Mesendoderm (in vitro differentiated cells): ENCODE measurements at regions not wholly inside any gene's neighbourhood (a gene's known extent, or its start where the extent isn't known, plus 50 kb on each side); places are given as distances from the start of the nearest gene placed in this dataset.

Source experiments
- DNase-seq: peaks from one replicate; pipeline ENCODE4 v3.0.0; 2013
- H2AK5ac ChIP-seq: 2 replicates; pipeline ENCODE4 v1.6.1; 2013; ENCODE audit warnings: low read length, inconsistent platforms
- H2BK120ac ChIP-seq: 2 replicates; pipeline ENCODE4 v1.6.1; 2013; ENCODE audit warnings: low read depth, mild to moderate bottlenecking, low read length, moderate library complexity, mixed read lengths
- H2BK15ac ChIP-seq: replicated peaks from 2 replicates; pipeline ENCODE4 v1.6.1; 2013; ENCODE audit warnings: low read depth, mild to moderate bottlenecking, moderate library complexity
- H2BK5ac ChIP-seq: 2 replicates; pipeline ENCODE4 v1.6.1; 2013; ENCODE audit warnings: low read length, inconsistent platforms
- H3K18ac ChIP-seq: 2 replicates; pipeline ENCODE4 v1.6.1; 2013; ENCODE audit warnings: mild to moderate bottlenecking, low read length, mixed read lengths
- H3K23ac ChIP-seq: one replicate; pipeline ENCODE4 v1.6.1; 2013; ENCODE audit warnings: low read length
- H3K27ac ChIP-seq: 2 replicates; pipeline ENCODE4 v1.5.1; 2013; ENCODE audit warnings: low read depth, mild to moderate bottlenecking, inconsistent platforms, low read length, moderate library complexity
- H3K27me3 ChIP-seq: 2 replicates; pipeline ENCODE4 v1.6.1; 2013; ENCODE audit warnings: low read length, control low read depth, mild to moderate bottlenecking, inconsistent platforms; ENCODE audit not compliant: insufficient read depth, poor library complexity
- H3K36me3 ChIP-seq: 2 replicates; pipeline ENCODE4 v1.6.1; 2013; ENCODE audit warnings: low read length, inconsistent platforms; ENCODE audit not compliant: control insufficient read depth, insufficient read depth
- H3K4ac ChIP-seq: one replicate; pipeline ENCODE4 v1.6.1; 2013; ENCODE audit warnings: low read depth, mild to moderate bottlenecking, low read length, moderate library complexity
- H3K4me1 ChIP-seq: 2 replicates; pipeline ENCODE4 v1.6.1; 2013; ENCODE audit warnings: low read depth, low read length, inconsistent platforms; ENCODE audit not compliant: control insufficient read depth
- H3K4me2 ChIP-seq: 2 replicates; pipeline ENCODE4 v1.6.1; 2013; ENCODE audit warnings: low read length
- H3K4me3 ChIP-seq: 2 replicates; pipeline ENCODE4 v1.5.1; 2013; ENCODE audit warnings: mild to moderate bottlenecking, low read length
- H3K56ac ChIP-seq: one replicate; pipeline ENCODE4 v1.6.1; 2013; ENCODE audit warnings: low read length
- H3K79me1 ChIP-seq: 2 replicates; pipeline ENCODE4 v1.6.1; 2013; ENCODE audit warnings: low read length, inconsistent platforms
- H3K79me2 ChIP-seq: 2 replicates; pipeline ENCODE4 v1.6.1; 2013; ENCODE audit warnings: mild to moderate bottlenecking, low read length; ENCODE audit not compliant: control insufficient read depth, insufficient read depth
- H3K9ac ChIP-seq: 2 replicates; pipeline ENCODE4 v1.6.1; 2013; ENCODE audit warnings: low read length, inconsistent platforms
- H4K5ac ChIP-seq: one replicate; pipeline ENCODE4 v1.6.1; 2013; ENCODE audit warnings: low read length
- H4K8ac ChIP-seq: one replicate; pipeline ENCODE4 v1.6.1; 2013; ENCODE audit warnings: low read depth, mild to moderate bottlenecking, control low read depth, low read length, moderate library complexity
- WGBS: extraction: QIAGEN DNeasy Blood & Tissue Kit; methylation state at CpG from one replicate; pipeline ENCODE4 v1.1.7; 2013; ENCODE audit warnings: low lambda C conversion rate, missing lambda C conversion rate; ENCODE audit not compliant: insufficient coverage; ENCODE audit errors: extremely low coverage; 5-methylcytosine and 5-hydroxymethylcytosine counted together

GRCh38 chr2:226020956-226021355, 621.4 kb downstream of the NYAP2 start:
- Histone ChIP-seq H3K27me3 (no peaks in the 10 kb centered on the region), H3K4me1 (no peaks in the 10 kb centered on the region), H3K56ac (no peak overlapping the region), H3K18ac (no peak overlapping the region), H3K4ac (no peak overlapping the region), H4K8ac (no peak overlapping the region), H2AK5ac (no peak overlapping the region), H3K79me1 (no peaks in the 10 kb centered on the region), H3K23ac (no peak overlapping the region), H3K79me2 (no peaks in the 10 kb centered on the region), H3K27ac (no peak overlapping the region), H2BK120ac (no peak overlapping the region), H3K9ac (no peak overlapping the region), H3K4me3 (no peak overlapping the region), H2BK5ac (no peak overlapping the region), H4K5ac (no peak overlapping the region), H3K36me3 (no peaks in the 10 kb centered on the region), H2BK15ac (no peak overlapping the region), H3K4me2 (no peak overlapping the region)
- DNase-seq = no peak
- WGBS = no CpG with 5 or more reads among the region's 1 CpG

GRCh38 chr2:226020176-226020575, 620.7 kb downstream of the NYAP2 start:
- Histone ChIP-seq H3K18ac (no peak overlapping the region), H2BK5ac (no peak overlapping the region), H2BK15ac (no peak overlapping the region), H3K36me3 (no peaks in the 10 kb centered on the region), H3K4me3 (no peak overlapping the region), H3K9ac (no peak overlapping the region), H3K27ac (no peak overlapping the region), H3K4ac (no peak overlapping the region), H3K23ac (no peak overlapping the region), H2BK120ac (no peak overlapping the region), H4K8ac (no peak overlapping the region), H4K5ac (no peak overlapping the region), H3K4me1 (no peaks in the 10 kb centered on the region), H3K56ac (no peak overlapping the region), H3K79me1 (no peaks in the 10 kb centered on the region), H3K4me2 (no peak overlapping the region), H3K79me2 (no peaks in the 10 kb centered on the region), H2AK5ac (no peak overlapping the region), H3K27me3 (no peaks in the 10 kb centered on the region)
- DNase-seq = no peak

GRCh38 chr2:226018641-226019040, 619.1 kb downstream of the NYAP2 start:
- H3K27me3 ChIP-seq = no peaks in the 10 kb centered on the region
- H2BK15ac ChIP-seq = no peak overlapping the region
- no peak overlapping the region for H3K4me2 ChIP-seq
- no peaks in the 10 kb centered on the region for H3K79me2 ChIP-seq
- H3K4me1 ChIP-seq = no peaks in the 10 kb centered on the region
- WGBS = no CpG with 5 or more reads among the region's 2 CpGs
- H3K79me1 ChIP-seq = no peaks in the 10 kb centered on the region
- no peak overlapping the region for H3K56ac ChIP-seq
- no peak overlapping the region for H3K9ac ChIP-seq
- H3K4ac ChIP-seq = no peak overlapping the region
- no peak overlapping the region for H3K23ac ChIP-seq
- H4K5ac ChIP-seq = no peak overlapping the region
- no peak overlapping the region for H3K27ac ChIP-seq
- no peak for DNase-seq
- H2BK5ac ChIP-seq = no peak overlapping the region
- H3K36me3 ChIP-seq = no peaks in the 10 kb centered on the region
- H2AK5ac ChIP-seq = no peak overlapping the region
- H4K8ac ChIP-seq = no peak overlapping the region
- H2BK120ac ChIP-seq = no peak overlapping the region
- H3K18ac ChIP-seq = no peak overlapping the region
- no peak overlapping the region for H3K4me3 ChIP-seq

DNA sequence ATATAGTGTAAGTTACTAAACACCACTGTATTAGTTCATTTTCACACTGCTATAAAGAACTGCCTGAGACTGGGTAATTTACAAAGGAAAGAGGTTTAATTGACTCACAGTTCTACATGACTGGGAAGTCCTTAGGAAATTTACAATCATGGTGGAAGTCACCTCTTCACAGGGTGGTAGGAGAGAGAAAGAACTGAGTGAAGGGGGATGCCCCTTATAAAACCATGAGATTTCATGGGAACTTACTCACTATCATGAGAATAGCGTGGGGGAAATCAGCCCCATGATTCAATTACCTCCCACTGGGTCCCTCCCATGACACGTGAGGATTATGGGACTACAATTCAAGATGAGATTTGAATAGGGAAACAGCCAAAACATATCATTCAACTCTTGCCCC, 618.0 kb downstream of the NYAP2 start:
- H3K4me1 ChIP-seq = no peaks in the 10 kb centered on the region
- H3K27me3 ChIP-seq = no peaks in the 10 kb centered on the region
- H3K56ac ChIP-seq = no peak overlapping the region
- no peaks in the 10 kb centered on the region for H3K79me2 ChIP-seq
- H3K36me3 ChIP-seq = no peaks in the 10 kb centered on the region
- H2BK5ac ChIP-seq = no peak overlapping the region
- H2AK5ac ChIP-seq = no peak overlapping the region
- no peak overlapping the region for H3K4ac ChIP-seq
- no CpG with 5 or more reads among the region's 2 CpGs for WGBS
- no peaks in the 10 kb centered on the region for H3K79me1 ChIP-seq
- H3K4me3 ChIP-seq = no peak overlapping the region
- H3K4me2 ChIP-seq = no peak overlapping the region
- DNase-seq = no peak
- no peak overlapping the region for H2BK120ac ChIP-seq
- H4K8ac ChIP-seq = no peak overlapping the region
- no peak overlapping the region for H3K23ac ChIP-seq
- H3K9ac ChIP-seq = no peak overlapping the region
- H3K27ac ChIP-seq = no peak overlapping the region
- H4K5ac ChIP-seq = no peak overlapping the region
- H3K18ac ChIP-seq = no peak overlapping the region
- H2BK15ac ChIP-seq = no peak overlapping the region

- Histone ChIP-seq H3K23ac (no peak overlapping the region), H3K9ac (no peak overlapping the region), H3K79me1 (no peaks in the 10 kb centered on the region), H3K4me3 (no peak overlapping the region), H2AK5ac (no peak overlapping the region), H3K27me3 (no peaks in the 10 kb centered on the region), H2BK5ac (no peak overlapping the region), H2BK15ac (no peak overlapping the region), H3K4me1 (no peaks in the 10 kb centered on the region), H4K8ac (no peak overlapping the region), H3K79me2 (no peaks in the 10 kb centered on the region), H2BK120ac (no peak overlapping the region), H3K4me2 (no peak overlapping the region), H3K27ac (no peak overlapping the region), H3K18ac (no peak overlapping the region), H4K5ac (no peak overlapping the region), H3K56ac (no peak overlapping the region), H3K36me3 (no peaks in the 10 kb centered on the region), H3K4ac (no peak overlapping the region)
- no CpG with 5 or more reads among the region's 3 CpGs for WGBS
- no peak for DNase-seq
These were observed 617.6 kb downstream of the NYAP2 start for GRCh38 chr2:226017107-226017506.

DNA sequence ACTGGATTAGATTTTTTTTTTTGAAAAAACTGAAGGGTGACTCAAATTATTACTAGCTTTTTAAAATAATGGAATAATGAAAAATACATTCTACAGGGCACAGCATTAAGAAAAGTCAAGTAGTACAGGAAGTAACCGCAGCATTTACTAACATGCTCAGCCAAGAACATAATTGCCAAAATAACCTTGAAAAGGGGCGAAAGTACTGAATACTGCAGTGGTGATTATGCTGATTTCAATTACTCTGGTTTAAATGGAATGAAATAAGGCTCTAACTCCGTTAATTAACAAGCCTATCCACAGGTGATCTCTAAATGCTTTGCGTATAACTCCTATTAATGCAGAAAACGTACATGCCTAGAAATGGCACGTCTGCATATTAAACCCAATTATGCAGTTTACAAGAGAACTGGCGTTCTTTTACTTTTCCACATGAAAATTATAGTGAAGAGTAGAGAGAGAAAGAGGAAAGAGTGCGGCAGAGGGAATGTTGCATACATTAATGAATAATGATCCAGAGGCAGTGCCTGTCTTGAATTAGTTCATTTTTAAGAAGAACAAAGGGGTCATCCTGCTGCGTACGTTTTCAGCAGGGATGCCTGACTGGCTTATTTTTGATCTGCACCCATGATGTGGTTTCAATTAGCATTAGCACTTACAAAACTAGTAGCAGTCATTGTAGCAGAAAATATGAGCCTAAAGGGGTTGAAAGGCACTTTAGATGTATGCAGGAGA, 612.4 kb downstream of the NYAP2 start:
- no peak overlapping the region for H3K18ac ChIP-seq
- no peak overlapping the region for H2BK5ac ChIP-seq
- no peak overlapping the region for H3K56ac ChIP-seq
- H3K27me3 ChIP-seq = no peaks in the 10 kb centered on the region
- H3K4me1 ChIP-seq = no peaks in the 10 kb centered on the region
- no peak overlapping the region for H3K9ac ChIP-seq
- no peaks in the 10 kb centered on the region for H3K79me2 ChIP-seq
- no peak overlapping the region for H3K27ac ChIP-seq
- H2AK5ac ChIP-seq = no peak overlapping the region
- no peak overlapping the region for H3K4me2 ChIP-seq
- no peaks in the 10 kb centered on the region for H3K79me1 ChIP-seq
- no peak overlapping the region for H3K4ac ChIP-seq
- no peak for DNase-seq
- H3K4me3 ChIP-seq = no peak overlapping the region
- no peak overlapping the region for H3K23ac ChIP-seq
- H2BK120ac ChIP-seq = no peak overlapping the region
- H3K36me3 ChIP-seq = no peaks in the 10 kb centered on the region
- H2BK15ac ChIP-seq = no peak overlapping the region
- H4K8ac ChIP-seq = no peak overlapping the region
- no peak overlapping the region for H4K5ac ChIP-seq
- WGBS = no CpG with 5 or more reads among the region's 10 CpGs
